HCT116 (cell line): ENCODE measurements at regions not wholly inside any gene's neighbourhood (a gene's known extent, or its start where the extent isn't known, plus 50 kb on each side); places are given as distances from the start of the nearest gene placed in this dataset.

Experiments
- ELF1 ChIP-seq: IDR thresholded peaks from 2 replicates; pipeline ENCODE4 v1.6.1; 2012; ENCODE audit warnings: low read depth, borderline replicate concordance
- EZH2phosphoT487 ChIP-seq: fragments of 200-600 bp; IDR thresholded peaks from 2 replicates; pipeline ENCODE4 v1.6.1; 2018; ENCODE audit warnings: antibody characterized with exemption, borderline replicate concordance
- FOSL1 ChIP-seq: IDR thresholded peaks from 2 replicates; pipeline ENCODE4 v1.6.1; 2012; ENCODE audit warnings: low read depth
- JUND ChIP-seq: IDR thresholded peaks from 2 replicates; pipeline ENCODE4 v1.6.1; 2012
- POLR2A ChIP-seq: IDR thresholded peaks from 2 replicates; pipeline ENCODE4 v1.7.0; 2011; ENCODE audit warnings: borderline replicate concordance; ENCODE audit not compliant: insufficient read depth, insufficient read length; ENCODE audit errors: extremely low read depth
- POLR2AphosphoS5 ChIP-seq: IDR thresholded peaks from 2 replicates; pipeline ENCODE4 v1.6.1; 2011; ENCODE audit warnings: mild to moderate bottlenecking, low read depth, low read length, moderate library complexity
- RAD21 ChIP-seq: IDR thresholded peaks from 2 replicates; pipeline ENCODE4 v1.6.1; 2012; ENCODE audit warnings: low read depth, mild to moderate bottlenecking
- YY1 ChIP-seq: IDR thresholded peaks from 2 replicates; pipeline ENCODE4 v1.6.1; 2011; ENCODE audit warnings: low read length, low read depth, moderate library complexity, mild to moderate bottlenecking; ENCODE audit not compliant: insufficient replicate concordance; ENCODE audit errors: extremely low read depth
- ZFX ChIP-seq: fragments of 450-650 bp; IDR thresholded peaks from 2 replicates; pipeline ENCODE4 v1.6.1; 2017
- TF ChIP-seq, protein P1 (sequence below), 3 experiments: fragments of 200-600 bp in 1 of 3; sonication (generic) in 1 of 3; IDR thresholded peaks in 2 of 3; conservative IDR thresholded peaks in 1 of 3; 2 replicates each; pipeline ENCODE4 v1.5.1; 2012 to 2017; ENCODE audit warnings: low read depth in 2 of 3, low read length in 2 of 3, antibody characterized with exemption in 1 of 3, borderline replicate concordance in 1 of 3, control low read depth in 1 of 3, mild to moderate bottlenecking in 1 of 3, mixed read lengths in 1 of 3, mixed run types in 1 of 3, moderate library complexity in 1 of 3; ENCODE audit not compliant: insufficient read depth in 1 of 3
- TF ChIP-seq, protein P2 (sequence below): IDR thresholded peaks from 2 replicates; pipeline ENCODE4 v1.6.1; 2012; ENCODE audit warnings: low read depth

DNA sequence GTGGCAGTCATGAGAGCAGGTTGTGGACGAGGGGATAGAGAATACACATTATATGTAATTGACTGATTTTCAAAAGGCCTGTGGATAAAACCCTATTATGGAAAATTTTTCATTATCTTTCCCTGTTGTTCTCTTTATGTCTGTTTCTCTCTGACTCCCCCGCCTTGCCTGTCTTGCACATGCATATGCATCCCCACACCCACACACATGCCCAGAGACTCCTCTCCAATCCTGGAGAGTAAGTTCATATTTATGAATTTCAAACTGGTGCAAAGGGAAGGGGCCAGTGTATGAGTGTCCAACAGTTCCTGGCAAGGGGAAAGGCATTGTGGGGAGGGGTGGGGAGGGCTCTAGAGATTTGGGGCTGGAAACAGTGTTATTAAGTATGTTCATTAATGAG lies 60.8 kb upstream of the ARHGAP36 start:
- TF ChIP-seq, protein P1, sequence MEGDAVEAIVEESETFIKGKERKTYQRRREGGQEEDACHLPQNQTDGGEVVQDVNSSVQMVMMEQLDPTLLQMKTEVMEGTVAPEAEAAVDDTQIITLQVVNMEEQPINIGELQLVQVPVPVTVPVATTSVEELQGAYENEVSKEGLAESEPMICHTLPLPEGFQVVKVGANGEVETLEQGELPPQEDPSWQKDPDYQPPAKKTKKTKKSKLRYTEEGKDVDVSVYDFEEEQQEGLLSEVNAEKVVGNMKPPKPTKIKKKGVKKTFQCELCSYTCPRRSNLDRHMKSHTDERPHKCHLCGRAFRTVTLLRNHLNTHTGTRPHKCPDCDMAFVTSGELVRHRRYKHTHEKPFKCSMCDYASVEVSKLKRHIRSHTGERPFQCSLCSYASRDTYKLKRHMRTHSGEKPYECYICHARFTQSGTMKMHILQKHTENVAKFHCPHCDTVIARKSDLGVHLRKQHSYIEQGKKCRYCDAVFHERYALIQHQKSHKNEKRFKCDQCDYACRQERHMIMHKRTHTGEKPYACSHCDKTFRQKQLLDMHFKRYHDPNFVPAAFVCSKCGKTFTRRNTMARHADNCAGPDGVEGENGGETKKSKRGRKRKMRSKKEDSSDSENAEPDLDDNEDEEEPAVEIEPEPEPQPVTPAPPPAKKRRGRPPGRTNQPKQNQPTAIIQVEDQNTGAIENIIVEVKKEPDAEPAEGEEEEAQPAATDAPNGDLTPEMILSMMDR (IDR thresholded peaks at IDR 0.05 in 2 of 3, conservative IDR thresholded peaks at IDR 0.05 in 1 of 3; ENCODE audit: borderline replicate concordance in 1 of 3, insufficient read depth in 1 of 3, low read depth in 2 of 3, low read length in 2 of 3) = no peak
- TF ChIP-seq POLR2A (no peak), FOSL1 (no peak), JUND (no peak), EZH2phosphoT487 (no peak), ELF1 (no peak), ZFX (no peak), YY1 (no peak), RAD21 (no peak), POLR2AphosphoS5 (no peak)
- TF ChIP-seq, protein P2, sequence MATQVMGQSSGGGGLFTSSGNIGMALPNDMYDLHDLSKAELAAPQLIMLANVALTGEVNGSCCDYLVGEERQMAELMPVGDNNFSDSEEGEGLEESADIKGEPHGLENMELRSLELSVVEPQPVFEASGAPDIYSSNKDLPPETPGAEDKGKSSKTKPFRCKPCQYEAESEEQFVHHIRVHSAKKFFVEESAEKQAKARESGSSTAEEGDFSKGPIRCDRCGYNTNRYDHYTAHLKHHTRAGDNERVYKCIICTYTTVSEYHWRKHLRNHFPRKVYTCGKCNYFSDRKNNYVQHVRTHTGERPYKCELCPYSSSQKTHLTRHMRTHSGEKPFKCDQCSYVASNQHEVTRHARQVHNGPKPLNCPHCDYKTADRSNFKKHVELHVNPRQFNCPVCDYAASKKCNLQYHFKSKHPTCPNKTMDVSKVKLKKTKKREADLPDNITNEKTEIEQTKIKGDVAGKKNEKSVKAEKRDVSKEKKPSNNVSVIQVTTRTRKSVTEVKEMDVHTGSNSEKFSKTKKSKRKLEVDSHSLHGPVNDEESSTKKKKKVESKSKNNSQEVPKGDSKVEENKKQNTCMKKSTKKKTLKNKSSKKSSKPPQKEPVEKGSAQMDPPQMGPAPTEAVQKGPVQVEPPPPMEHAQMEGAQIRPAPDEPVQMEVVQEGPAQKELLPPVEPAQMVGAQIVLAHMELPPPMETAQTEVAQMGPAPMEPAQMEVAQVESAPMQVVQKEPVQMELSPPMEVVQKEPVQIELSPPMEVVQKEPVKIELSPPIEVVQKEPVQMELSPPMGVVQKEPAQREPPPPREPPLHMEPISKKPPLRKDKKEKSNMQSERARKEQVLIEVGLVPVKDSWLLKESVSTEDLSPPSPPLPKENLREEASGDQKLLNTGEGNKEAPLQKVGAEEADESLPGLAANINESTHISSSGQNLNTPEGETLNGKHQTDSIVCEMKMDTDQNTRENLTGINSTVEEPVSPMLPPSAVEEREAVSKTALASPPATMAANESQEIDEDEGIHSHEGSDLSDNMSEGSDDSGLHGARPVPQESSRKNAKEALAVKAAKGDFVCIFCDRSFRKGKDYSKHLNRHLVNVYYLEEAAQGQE = no peak
